ENCODE measurements at regions not wholly inside any gene's neighbourhood (a gene's known extent, or its start where the extent isn't known, plus 50 kb on each side); places are given as distances from the start of the nearest gene placed in this dataset.

- POLR2A ChIA-PET = no interaction called here
- intact Hi-C loops (cut with micrococcal nuclease; ENCODE audit: unreplicated experiment) (no loop called here), in situ Hi-C loops (cut with MboI) (no loop called here)
- Histone ChIP-seq H3K79me2 (ENCODE audit: control insufficient read depth, insufficient read depth, low read length) (no peaks in the 10 kb centered on the region), H2AFZ (ENCODE audit: control insufficient read depth, low read depth, low read length) (no peak overlapping the region), H4K20me1 (ENCODE audit: control insufficient read depth, insufficient read depth) (no peaks in the 10 kb centered on the region), H3K4me3 (no peak overlapping the region), H3K36me3 (ENCODE audit: control insufficient read depth in 2 of 2, insufficient read depth in 2 of 2, low read length in 1 of 2) (no peaks in the 10 kb centered on the region), H3K9me3 (replicated peaks; ENCODE audit: control insufficient read depth, insufficient read depth, low read length) (no peaks in the 10 kb centered on the region), H3K4me2 (ENCODE audit: control insufficient read depth, insufficient read depth) (no peak overlapping the region), H3K27ac (ENCODE audit: control insufficient read depth, insufficient read depth) (no peak overlapping the region), H3K27me3 (replicated peaks in 1 of 2; ENCODE audit: control insufficient read depth in 2 of 2, insufficient read depth in 2 of 2, low read length in 1 of 2) (peaks cover 0 to 2% of the 10 kb centered on the region in 2 experiments; a peak in 3 of 4 replicates), H3K4me1 (ENCODE audit: control insufficient read depth, insufficient read depth, low read length) (no peaks in the 10 kb centered on the region), H3K9ac (ENCODE audit: control insufficient read depth, insufficient read depth, low read length) (no peak overlapping the region)
- ATAC-seq (no peak), DNase-seq (ENCODE audit: low read depth, low spot score) (no peak), FAIRE-seq (no peak)
- CTCF ChIA-PET = no interaction called here
- SMC1A ChIA-PET (ENCODE audit: uncharacterized antibody, unreplicated experiment) = no interaction called here
- 1% methylated on average over 6 of the region's 6 CpGs for WGBS (ENCODE audit: insufficient coverage, insufficient replicate concordance, low lambda C conversion rate, missing lambda C conversion rate)
- TF ChIP-seq, protein P1, sequence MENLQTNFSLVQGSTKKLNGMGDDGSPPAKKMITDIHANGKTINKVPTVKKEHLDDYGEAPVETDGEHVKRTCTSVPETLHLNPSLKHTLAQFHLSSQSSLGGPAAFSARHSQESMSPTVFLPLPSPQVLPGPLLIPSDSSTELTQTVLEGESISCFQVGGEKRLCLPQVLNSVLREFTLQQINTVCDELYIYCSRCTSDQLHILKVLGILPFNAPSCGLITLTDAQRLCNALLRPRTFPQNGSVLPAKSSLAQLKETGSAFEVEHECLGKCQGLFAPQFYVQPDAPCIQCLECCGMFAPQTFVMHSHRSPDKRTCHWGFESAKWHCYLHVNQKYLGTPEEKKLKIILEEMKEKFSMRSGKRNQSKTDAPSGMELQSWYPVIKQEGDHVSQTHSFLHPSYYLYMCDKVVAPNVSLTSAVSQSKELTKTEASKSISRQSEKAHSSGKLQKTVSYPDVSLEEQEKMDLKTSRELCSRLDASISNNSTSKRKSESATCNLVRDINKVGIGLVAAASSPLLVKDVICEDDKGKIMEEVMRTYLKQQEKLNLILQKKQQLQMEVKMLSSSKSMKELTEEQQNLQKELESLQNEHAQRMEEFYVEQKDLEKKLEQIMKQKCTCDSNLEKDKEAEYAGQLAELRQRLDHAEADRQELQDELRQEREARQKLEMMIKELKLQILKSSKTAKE (IDR thresholded peaks at IDR 0.05; ENCODE audit: low read depth, poor library complexity, severe bottlenecking) = no peak
- TF ChIP-seq TBL1XR1 (IDR thresholded peaks at IDR 0.05; ENCODE audit: low read depth, low read length) (no peak), ATF7 (IDR thresholded peaks at IDR 0.05; ENCODE audit: low read depth) (no peak), MLLT1 (IDR thresholded peaks at IDR 0.05) (no peak), RB1 (IDR thresholded peaks at IDR 0.05; ENCODE audit: borderline replicate concordance) (no peak), HDAC6 (IDR thresholded peaks at IDR 0.05; ENCODE audit: unreplicated experiment) (no peak), SMARCA5 (IDR thresholded peaks at IDR 0.05) (no peak), PML (IDR thresholded peaks at IDR 0.05; ENCODE audit: low read length) (no peak), RCOR1 (conservative IDR thresholded peaks at IDR 0.05; ENCODE audit: low read depth, low read length) (no peak), SREBF2 (IDR thresholded peaks at IDR 0.05; ENCODE audit: low read length) (no peak)
- TF ChIP-seq, protein P2, sequence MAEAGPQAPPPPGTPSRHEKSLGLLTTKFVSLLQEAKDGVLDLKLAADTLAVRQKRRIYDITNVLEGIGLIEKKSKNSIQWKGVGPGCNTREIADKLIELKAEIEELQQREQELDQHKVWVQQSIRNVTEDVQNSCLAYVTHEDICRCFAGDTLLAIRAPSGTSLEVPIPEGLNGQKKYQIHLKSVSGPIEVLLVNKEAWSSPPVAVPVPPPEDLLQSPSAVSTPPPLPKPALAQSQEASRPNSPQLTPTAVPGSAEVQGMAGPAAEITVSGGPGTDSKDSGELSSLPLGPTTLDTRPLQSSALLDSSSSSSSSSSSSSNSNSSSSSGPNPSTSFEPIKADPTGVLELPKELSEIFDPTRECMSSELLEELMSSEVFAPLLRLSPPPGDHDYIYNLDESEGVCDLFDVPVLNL (IDR thresholded peaks at IDR 0.05; ENCODE audit: low read depth, low read length) = no peak
- RAD21 ChIA-PET (ENCODE audit: unreplicated experiment) = interaction anchor here (0.7 kb wide), 1 partner anchor 332 kb away, joined by 4 read pairs; no protein-coding TSS in a partner anchor
- no TSS peak for BruUV-seq (replicated peaks)
These were observed 302.3 kb upstream of the PLD5 start for GRCh38 chr1:242826701-242827336.

All from GM12878 (cell line).